Smooth muscle cell (in vitro differentiated cells): ENCODE measurements at regions not wholly inside any gene's neighbourhood (a gene's known extent, or its start where the extent isn't known, plus 50 kb on each side); places are given as distances from the start of the nearest gene placed in this dataset.

ENCODE experiments used
- DNase-seq: peaks from one replicate; lab custom pipeline; 2025; ENCODE audit not compliant: unreplicated experiment; lab: John Stamatoyannopoulos, UW
- H2AFZ ChIP-seq: fragments of 200-600 bp; sonication (generic); 2 replicates; pipeline ENCODE4 v1.6.0; 2016; ENCODE audit warnings: antibody characterized with exemption, low read depth, mild to moderate bottlenecking
- H3F3A ChIP-seq: fragments of 200-600 bp; sonication (generic); 2 replicates; pipeline ENCODE4 v1.6.0; 2017; ENCODE audit warnings: antibody characterized with exemption, low read depth
- H3K27ac ChIP-seq: fragments of 200-600 bp; sonication (generic); 2 replicates; pipeline ENCODE4 v1.5.1; 2016; ENCODE audit warnings: low read depth, mild to moderate bottlenecking
- H3K27me3 ChIP-seq: fragments of 200-600 bp; sonication (generic); 2 replicates; pipeline ENCODE4 v1.6.1; 2016; ENCODE audit warnings: low read depth, mild to moderate bottlenecking
- H3K36me3 ChIP-seq: fragments of 200-600 bp; sonication (generic); 2 replicates; pipeline ENCODE4 v1.5.1; 2016; ENCODE audit warnings: low read depth
- H3K4me1 ChIP-seq: fragments of 200-600 bp; sonication (generic); 2 replicates; pipeline ENCODE4 v1.5.1; 2016; ENCODE audit warnings: low read depth
- H3K4me2 ChIP-seq: fragments of 200-600 bp; sonication (generic); 2 replicates; pipeline ENCODE4 v1.6.0; 2016; ENCODE audit warnings: mild to moderate bottlenecking
- H3K4me3 ChIP-seq: fragments of 200-600 bp; sonication (generic); 2 replicates; pipeline ENCODE4 v1.5.1; 2016; ENCODE audit warnings: mild to moderate bottlenecking
- H3K79me2 ChIP-seq: fragments of 200-600 bp; sonication (generic); 2 replicates; pipeline ENCODE4 v1.6.0; 2016; ENCODE audit warnings: low read depth, mild to moderate bottlenecking
- H3K9ac ChIP-seq: fragments of 200-600 bp; sonication (generic); 2 replicates; pipeline ENCODE4 v1.6.0; 2016; ENCODE audit warnings: low read depth
- H3K9me3 ChIP-seq: fragments of 200-600 bp; sonication (generic); replicated peaks from 2 replicates; pipeline ENCODE4 v1.5.1; 2016; ENCODE audit warnings: low read depth
- H4K20me1 ChIP-seq: fragments of 200-600 bp; sonication (generic); 2 replicates; pipeline ENCODE4 v1.6.0; 2016; ENCODE audit warnings: low read depth
- CTCF ChIP-seq: fragments of 200-600 bp; sonication (generic); IDR thresholded peaks from 2 replicates; pipeline ENCODE4 v1.5.1; 2017; ENCODE audit warnings: borderline replicate concordance, mild to moderate bottlenecking, antibody characterized with exemption; ENCODE audit not compliant: insufficient read depth, poor library complexity, severe bottlenecking
- WGBS: methylation state at CpG from one replicate; pipeline ENCODE4 v1.1.7; 2016; ENCODE audit warnings: low lambda C conversion rate; 5-methylcytosine and 5-hydroxymethylcytosine counted together

- Histone ChIP-seq H3K79me2 (no peaks in the 10 kb centered on the region), H3F3A (no peaks in the 10 kb centered on the region), H3K4me1 (no peaks in the 10 kb centered on the region), H3K27ac (no peak overlapping the region), H2AFZ (no peak overlapping the region), H3K27me3 (no peaks in the 10 kb centered on the region), H3K9me3 (no peaks in the 10 kb centered on the region), H3K36me3 (no peaks in the 10 kb centered on the region), H3K4me3 (no peak overlapping the region), H3K9ac (no peak overlapping the region), H3K4me2 (no peak overlapping the region), H4K20me1 (no peaks in the 10 kb centered on the region)
- no peak for DNase-seq
- WGBS, result 91% methylated on average over 12 of the region's 12 CpGs
- TF ChIP-seq CTCF, result no peak
Measured at GRCh38 chr14:94888121-94888520, 118.2 kb upstream of the GSC start.

- 90% methylated on average over 10 of the region's 10 CpGs for WGBS
- Histone ChIP-seq H3K4me2 (no peak overlapping the region), H2AFZ (no peak overlapping the region), H3K27me3 (no peaks in the 10 kb centered on the region), H3K4me1 (no peaks in the 10 kb centered on the region), H3K36me3 (no peaks in the 10 kb centered on the region), H3F3A (no peaks in the 10 kb centered on the region), H3K9me3 (no peaks in the 10 kb centered on the region), H3K79me2 (no peaks in the 10 kb centered on the region), H3K4me3 (no peak overlapping the region), H3K27ac (no peak overlapping the region), H3K9ac (no peak overlapping the region), H4K20me1 (no peaks in the 10 kb centered on the region)
- no peak for TF ChIP-seq CTCF
- DNase-seq, result no peak
Measured at GRCh38 chr14:94887591-94887990, 117.7 kb upstream of the GSC start.

DNA sequence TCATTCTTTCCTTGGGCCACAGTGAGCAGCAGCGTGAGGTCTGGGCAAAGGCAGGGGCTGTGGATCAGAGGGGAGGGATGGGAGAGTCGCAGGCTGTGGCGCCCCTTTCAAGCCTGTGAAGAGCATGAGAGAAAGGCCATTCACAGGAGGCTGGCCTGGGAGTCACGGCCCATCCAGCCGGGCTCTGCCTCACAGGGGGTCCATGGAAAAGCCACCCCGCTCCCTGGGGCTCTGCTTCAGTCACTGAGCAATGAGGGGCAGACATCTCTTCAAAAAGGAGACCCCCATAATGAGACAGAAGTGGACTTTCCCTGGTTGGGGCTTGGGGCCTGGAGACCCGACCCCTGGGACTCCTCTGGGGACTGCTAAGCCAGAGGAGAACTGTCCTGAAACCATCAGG is 117.0 kb upstream of the GSC start:
- Histone ChIP-seq H3K9me3 (no peaks in the 10 kb centered on the region), H3K27me3 (no peaks in the 10 kb centered on the region), H3F3A (no peaks in the 10 kb centered on the region), H3K36me3 (no peaks in the 10 kb centered on the region), H3K4me3 (no peak overlapping the region), H3K79me2 (no peaks in the 10 kb centered on the region), H3K4me2 (no peak overlapping the region), H3K4me1 (no peaks in the 10 kb centered on the region), H3K9ac (no peak overlapping the region), H4K20me1 (no peaks in the 10 kb centered on the region), H3K27ac (no peak overlapping the region), H2AFZ (no peak overlapping the region)
- no peak for DNase-seq
- TF ChIP-seq CTCF, result no peak
- WGBS, result 87% methylated on average over 7 of the region's 7 CpGs

DNA sequence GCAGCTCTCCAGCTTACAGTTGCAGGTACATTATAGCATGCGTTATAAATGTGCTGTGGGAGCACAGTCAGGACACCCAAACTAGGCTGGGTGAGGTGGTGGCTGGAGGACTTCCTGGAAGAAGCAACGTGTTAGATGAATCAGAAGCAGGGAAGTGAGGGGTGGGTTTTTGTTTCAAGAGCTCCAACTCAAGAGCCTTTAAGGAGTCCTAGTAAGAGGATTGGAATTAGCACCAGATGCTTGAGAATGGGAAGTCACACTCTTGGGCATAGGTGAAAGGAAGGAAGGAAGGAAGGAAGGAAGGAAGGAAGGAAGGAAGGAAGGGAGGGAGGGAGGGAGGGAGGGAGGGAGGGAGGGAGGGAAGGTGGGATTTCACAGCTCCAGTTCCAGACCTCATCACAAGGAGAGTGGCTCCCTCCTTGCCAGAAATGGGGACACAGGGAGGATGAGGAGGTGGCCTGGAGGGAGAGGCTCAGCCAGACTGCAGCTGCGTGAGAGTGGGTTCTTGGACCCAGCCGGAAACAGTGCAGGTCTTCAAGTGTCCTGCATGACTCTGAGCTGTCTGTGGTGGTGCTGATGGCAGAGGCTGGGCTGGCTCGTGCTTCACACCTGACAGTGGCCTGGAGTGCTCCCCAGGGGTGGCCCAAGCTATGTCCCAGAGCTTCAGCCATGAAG is 115.7 kb upstream of the GSC start:
- H3K4me3 ChIP-seq, result no peak overlapping the region
- no peak overlapping the region for H3K27ac ChIP-seq
- no peak for DNase-seq
- H4K20me1 ChIP-seq, result no peaks in the 10 kb centered on the region
- no peak overlapping the region for H3K4me2 ChIP-seq
- H3K9ac ChIP-seq, result no peak overlapping the region
- H3K27me3 ChIP-seq, result no peaks in the 10 kb centered on the region
- no peaks in the 10 kb centered on the region for H3K4me1 ChIP-seq
- no peaks in the 10 kb centered on the region for H3F3A ChIP-seq
- H2AFZ ChIP-seq, result no peak overlapping the region
- no peaks in the 10 kb centered on the region for H3K9me3 ChIP-seq
- no peaks in the 10 kb centered on the region for H3K36me3 ChIP-seq
- 84% methylated on average over 5 of the region's 5 CpGs for WGBS
- no peaks in the 10 kb centered on the region for H3K79me2 ChIP-seq
- no peak for TF ChIP-seq CTCF
